UCSD-AML1 (cell line): ENCODE measurements at regions not wholly inside any gene's neighbourhood (a gene's known extent, or its start where the extent isn't known, plus 50 kb on each side); places are given as distances from the start of the nearest gene placed in this dataset.

Experiments
- DNase-seq: peaks from one replicate; lab custom pipeline; 2025; ENCODE audit not compliant: unreplicated experiment; lab: John Stamatoyannopoulos, UW

- DNase-seq, result no peak
Observed at GRCh38 chr5:4758550-4758949, 381.6 kb upstream of the ADAMTS16 start.

GRCh38 chr5:4758996-4759395, 381.1 kb upstream of the ADAMTS16 start:
- no peak for DNase-seq

- no peak for DNase-seq
Observed at GRCh38 chr5:4762316-4762715, 377.8 kb upstream of the ADAMTS16 start.

- DNase-seq, result no peak
Observed at GRCh38 chr5:4765411-4765810, 374.7 kb upstream of the ADAMTS16 start.

GRCh38 chr5:4766101-4766500, 374.0 kb upstream of the ADAMTS16 start:
- DNase-seq, result no peak

- no peak for DNase-seq
Observed at GRCh38 chr5:4772591-4772990, 367.5 kb upstream of the ADAMTS16 start.

GRCh38 chr5:4773827-4774317, 366.3 kb upstream of the ADAMTS16 start:
- DNase-seq, result no peak

GRCh38 chr5:4777435-4777834, 362.7 kb upstream of the ADAMTS16 start:
- no peak for DNase-seq

GRCh38 chr5:4780633-4781032, 359.5 kb upstream of the ADAMTS16 start:
- no peak for DNase-seq

GRCh38 chr5:4781299-4781698, 358.8 kb upstream of the ADAMTS16 start:
- no peak for DNase-seq

GRCh38 chr5:4785971-4786370, 354.2 kb upstream of the ADAMTS16 start:
- no peak for DNase-seq

GRCh38 chr5:4797445-4797844, 342.7 kb upstream of the ADAMTS16 start:
- no peak for DNase-seq

- no peak for DNase-seq
Observed at GRCh38 chr5:4802044-4802443, 338.1 kb upstream of the ADAMTS16 start.

GRCh38 chr5:4804691-4805360, 335.3 kb upstream of the ADAMTS16 start:
- no peak for DNase-seq

- DNase-seq, result no peak
Observed at GRCh38 chr5:4815002-4815401, 325.1 kb upstream of the ADAMTS16 start.

- DNase-seq, result no peak
Observed at GRCh38 chr5:4817767-4818166, 322.4 kb upstream of the ADAMTS16 start.

GRCh38 chr5:4831325-4831724, 308.8 kb upstream of the ADAMTS16 start:
- no peak for DNase-seq

GRCh38 chr5:4832471-4832870, 307.7 kb upstream of the ADAMTS16 start:
- no peak for DNase-seq

GRCh38 chr5:4833104-4833738, 306.9 kb upstream of the ADAMTS16 start:
- DNase-seq, result no peak

- DNase-seq, result no peak
Observed at GRCh38 chr5:4837489-4838058, 302.6 kb upstream of the ADAMTS16 start.

- DNase-seq, result no peak
Observed at GRCh38 chr5:4845221-4845620, 294.9 kb upstream of the ADAMTS16 start.

- DNase-seq, result no peak
Observed at GRCh38 chr5:4847766-4848165, 292.4 kb upstream of the ADAMTS16 start.
